ENCODE measurements at regions not wholly inside any gene's neighbourhood (a gene's known extent, or its start where the extent isn't known, plus 50 kb on each side); places are given as distances from the start of the nearest gene placed in this dataset.

GRCh38 chr3:36011791-36012190 is 368.5 kb upstream of the STAC start:
- TF ChIP-seq RARB (CRISPR knock-in tag; IDR thresholded peaks at IDR 0.05), result no peak
- TF ChIP-seq ZFP30 (CRISPR knock-in tag; IDR thresholded peaks at IDR 0.05), result no peak
- TF ChIP-seq, protein P1, sequence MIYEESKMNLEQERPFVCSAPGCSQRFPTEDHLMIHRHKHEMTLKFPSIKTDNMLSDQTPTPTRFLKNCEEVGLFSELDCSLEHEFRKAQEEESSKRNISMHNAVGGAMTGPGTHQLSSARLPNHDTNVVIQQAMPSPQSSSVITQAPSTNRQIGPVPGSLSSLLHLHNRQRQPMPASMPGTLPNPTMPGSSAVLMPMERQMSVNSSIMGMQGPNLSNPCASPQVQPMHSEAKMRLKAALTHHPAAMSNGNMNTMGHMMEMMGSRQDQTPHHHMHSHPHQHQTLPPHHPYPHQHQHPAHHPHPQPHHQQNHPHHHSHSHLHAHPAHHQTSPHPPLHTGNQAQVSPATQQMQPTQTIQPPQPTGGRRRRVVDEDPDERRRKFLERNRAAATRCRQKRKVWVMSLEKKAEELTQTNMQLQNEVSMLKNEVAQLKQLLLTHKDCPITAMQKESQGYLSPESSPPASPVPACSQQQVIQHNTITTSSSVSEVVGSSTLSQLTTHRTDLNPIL (CRISPR knock-in tag; IDR thresholded peaks at IDR 0.05; ENCODE audit: low read depth), result no peak
- no peak for TF ChIP-seq GLIS3 (CRISPR knock-in tag; IDR thresholded peaks at IDR 0.05)
- TF ChIP-seq, protein P2, sequence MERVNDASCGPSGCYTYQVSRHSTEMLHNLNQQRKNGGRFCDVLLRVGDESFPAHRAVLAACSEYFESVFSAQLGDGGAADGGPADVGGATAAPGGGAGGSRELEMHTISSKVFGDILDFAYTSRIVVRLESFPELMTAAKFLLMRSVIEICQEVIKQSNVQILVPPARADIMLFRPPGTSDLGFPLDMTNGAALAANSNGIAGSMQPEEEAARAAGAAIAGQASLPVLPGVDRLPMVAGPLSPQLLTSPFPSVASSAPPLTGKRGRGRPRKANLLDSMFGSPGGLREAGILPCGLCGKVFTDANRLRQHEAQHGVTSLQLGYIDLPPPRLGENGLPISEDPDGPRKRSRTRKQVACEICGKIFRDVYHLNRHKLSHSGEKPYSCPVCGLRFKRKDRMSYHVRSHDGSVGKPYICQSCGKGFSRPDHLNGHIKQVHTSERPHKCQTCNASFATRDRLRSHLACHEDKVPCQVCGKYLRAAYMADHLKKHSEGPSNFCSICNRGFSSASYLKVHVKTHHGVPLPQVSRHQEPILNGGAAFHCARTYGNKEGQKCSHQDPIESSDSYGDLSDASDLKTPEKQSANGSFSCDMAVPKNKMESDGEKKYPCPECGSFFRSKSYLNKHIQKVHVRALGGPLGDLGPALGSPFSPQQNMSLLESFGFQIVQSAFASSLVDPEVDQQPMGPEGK (CRISPR knock-in tag; IDR thresholded peaks at IDR 0.05; ENCODE audit: borderline replicate concordance), result no peak
- TF ChIP-seq ZNF70 (CRISPR knock-in tag; IDR thresholded peaks at IDR 0.05), result no peak
- TF ChIP-seq ZFP3 (CRISPR knock-in tag; IDR thresholded peaks at IDR 0.05), result no peak
- TF ChIP-seq SNAI2 (CRISPR knock-in tag; IDR thresholded peaks at IDR 0.05), result no peak
